Activated CD8-positive, alpha-beta T cell treated with anti-CD3 and anti-CD28 coated beads, Interleukin-2, amount 10 ng/mL, durations not matched to agents 7 days and 5 days (primary cell): ENCODE measurements at regions not wholly inside any gene's neighbourhood (a gene's known extent, or its start where the extent isn't known, plus 50 kb on each side); places are given as distances from the start of the nearest gene placed in this dataset.
"Not testable (repeated sequence)": the region's sequence is repeated elsewhere in the genome, so short reads cannot be mapped to it uniquely, and the experiment has no call there.

Experiments used
- ATAC-seq: fragments of 150-1000 bp; cut with Tn5 transposase; one replicate; pipeline ENCODE4 v1.10.0; 2021; ENCODE audit warnings: moderate library complexity
- CTCF ChIA-PET: fragments of 350-600 bp; sonication (Branson Sonifier 250); formaldehyde crosslinking; loops from one replicate; lab custom pipeline; 2021; ENCODE audit warnings: antibody characterized with exemption; lab: Charles Lee
- POLR2A ChIA-PET: fragments of 350-600 bp; sonication (Branson Sonifier 250); formaldehyde crosslinking; loops from one replicate; lab custom pipeline; 2021; ENCODE audit warnings: antibody characterized with exemption; lab: Charles Lee
- DNase-seq: peaks from one replicate; pipeline ENCODE4 v3.0.0-alpha.2; 2020
- H3K27ac Mint-ChIP-seq: one replicate; pipeline ENCODE4 v1.8.0; 2021; ENCODE audit warnings: mild to moderate bottlenecking, mixed read lengths
- H3K27me3 Mint-ChIP-seq: one replicate; pipeline ENCODE4 v1.8.0; 2021; ENCODE audit warnings: low read depth, mixed read lengths
- H3K36me3 Mint-ChIP-seq: one replicate; pipeline ENCODE4 v1.8.0; 2021; ENCODE audit warnings: low read depth, mixed read lengths
- H3K4me1 Mint-ChIP-seq: one replicate; pipeline ENCODE4 v1.8.0; 2021; ENCODE audit warnings: low read depth, mixed read lengths
- H3K4me3 Mint-ChIP-seq: one replicate; pipeline ENCODE4 v1.8.0; 2021; ENCODE audit warnings: mild to moderate bottlenecking, mixed read lengths
- H3K9me3 Mint-ChIP-seq: one replicate; pipeline ENCODE4 v1.8.0; 2022; ENCODE audit warnings: mixed read lengths; ENCODE audit not compliant: insufficient read depth

DNA sequence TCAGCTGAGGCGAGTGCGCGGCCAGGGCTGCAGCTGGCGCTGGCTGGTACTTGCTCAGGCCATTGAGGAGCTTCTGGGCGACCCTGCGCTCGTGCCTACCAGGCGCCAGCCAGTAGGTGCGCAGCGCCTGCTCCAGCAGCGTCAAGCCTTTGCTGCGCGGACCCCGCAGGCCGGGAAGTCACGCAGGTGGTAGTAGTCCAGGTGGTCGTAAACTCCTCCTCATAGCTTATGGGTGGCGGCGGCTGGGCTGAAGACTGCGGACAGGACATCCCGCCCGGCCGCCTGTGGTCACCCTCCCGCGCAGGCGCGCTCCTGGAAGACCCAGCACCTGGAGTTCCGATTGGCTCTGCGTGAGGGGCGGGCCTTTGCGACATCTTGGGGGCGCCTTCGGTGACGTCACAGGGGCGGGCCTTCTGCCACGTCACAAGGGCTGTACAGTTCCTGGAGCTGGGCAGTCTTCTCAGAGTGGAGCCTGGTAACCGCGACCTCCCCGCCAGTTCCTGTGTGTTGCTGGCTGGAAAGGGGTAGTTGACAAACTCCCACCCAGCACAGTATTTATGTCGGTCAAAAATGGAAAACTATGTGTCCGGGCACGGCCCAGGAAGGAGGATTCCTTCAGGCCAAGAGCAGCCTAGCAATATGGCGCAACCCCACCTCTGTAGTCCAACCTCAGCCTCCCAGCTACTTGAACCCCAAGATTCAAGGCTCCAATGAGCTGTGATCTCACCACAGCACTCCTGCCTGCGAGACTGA, 102.2 kb upstream of the VKORC1L1 start:
- Mint-ChIP-seq H3K27ac (peak overlapping the region; percentile 94), H3K4me3 (peak overlapping the region; percentile 87)
- H3K27me3 Mint-ChIP-seq, H3K36me3 Mint-ChIP-seq, H3K9me3 Mint-ChIP-seq, H3K4me1 Mint-ChIP-seq: not testable (repeated sequence)
- ChIA-PET CTCF (interaction anchor here (1.0 kb wide), 1 partner anchor 69 kb away, joined by 4 read pairs; no protein-coding TSS in a partner anchor), POLR2A (interaction anchor here (0.8 to 1.2 kb wide), 2 partner anchors 19 to 140 kb away, joined by 4 read pairs; no protein-coding TSS in a partner anchor)
- peak; percentile 94 for ATAC-seq
- DNase-seq, result peak; percentile 96

DNA sequence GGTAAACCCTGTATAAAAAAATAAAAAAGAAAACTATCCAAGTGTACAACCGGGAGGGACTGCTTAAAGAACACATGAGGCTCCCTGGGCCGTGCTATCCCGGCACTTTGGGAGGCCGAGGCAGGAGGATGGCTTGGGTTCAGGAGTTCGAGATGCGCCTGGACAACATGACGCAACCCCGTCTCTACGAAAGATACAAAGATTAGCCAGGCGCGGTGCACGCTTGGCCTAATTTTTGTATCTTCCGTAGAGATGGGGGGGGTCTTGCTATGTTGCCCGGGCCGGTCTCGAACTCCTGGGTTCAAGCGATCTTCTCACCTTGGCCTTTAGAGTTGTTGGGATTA, 101.7 kb upstream of the VKORC1L1 start:
- POLR2A ChIA-PET, H3K36me3 Mint-ChIP-seq, ATAC-seq, H3K9me3 Mint-ChIP-seq, H3K27me3 Mint-ChIP-seq, DNase-seq, H3K4me1 Mint-ChIP-seq: not testable (repeated sequence)
- CTCF ChIA-PET, result interaction anchor here (1.0 kb wide), 1 partner anchor 68 kb away, joined by 4 read pairs; no protein-coding TSS in a partner anchor
- Mint-ChIP-seq H3K4me3 (peak overlapping the region; percentile 87), H3K27ac (peak overlapping the region; percentile 94)

DNA sequence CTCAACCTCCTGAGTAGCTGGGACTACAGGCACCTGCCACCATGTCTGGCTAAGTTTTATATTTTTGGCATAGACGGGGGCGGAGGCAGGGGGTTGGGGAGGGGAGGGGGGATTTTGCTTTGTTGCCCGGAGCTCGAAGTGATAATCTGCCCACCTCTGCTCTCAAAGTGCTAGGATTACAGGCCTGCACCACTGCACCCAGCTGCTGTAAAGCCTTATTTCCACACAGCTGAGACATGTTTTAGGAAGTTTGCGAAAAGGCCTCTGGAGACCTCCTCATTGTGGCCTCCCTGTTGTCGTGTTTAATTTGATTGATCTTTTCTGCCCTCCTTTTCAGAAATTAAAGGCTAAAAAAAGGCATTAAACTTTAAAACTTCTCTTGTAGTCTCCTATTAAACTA, 96.2 kb upstream of the VKORC1L1 start:
- H3K9me3 Mint-ChIP-seq, ATAC-seq, H3K4me1 Mint-ChIP-seq, POLR2A ChIA-PET, H3K27ac Mint-ChIP-seq, H3K36me3 Mint-ChIP-seq, H3K27me3 Mint-ChIP-seq, DNase-seq, CTCF ChIA-PET, H3K4me3 Mint-ChIP-seq: not testable (repeated sequence)

DNA sequence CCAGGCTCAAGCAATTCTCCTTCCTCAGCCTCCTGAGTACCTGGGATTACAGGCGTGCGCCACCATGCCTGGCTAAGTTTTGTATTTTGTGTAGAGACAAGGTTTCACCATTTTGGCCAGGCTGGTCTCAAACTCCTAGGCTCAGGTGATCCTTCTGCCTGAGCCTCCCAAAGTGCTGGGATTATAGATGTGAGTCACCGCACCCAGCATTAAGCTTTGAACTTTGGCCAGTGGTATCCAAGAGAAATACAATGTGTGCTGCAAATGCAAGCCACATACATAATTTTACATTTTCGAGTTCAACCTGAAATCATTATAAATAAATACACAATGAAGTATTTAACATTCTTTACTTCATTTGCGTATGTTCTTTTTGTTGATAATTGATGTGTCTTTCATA, 82.9 kb upstream of the VKORC1L1 start:
- H3K4me3 Mint-ChIP-seq, H3K9me3 Mint-ChIP-seq, POLR2A ChIA-PET, H3K36me3 Mint-ChIP-seq, DNase-seq, ATAC-seq, H3K27ac Mint-ChIP-seq, CTCF ChIA-PET, H3K27me3 Mint-ChIP-seq, H3K4me1 Mint-ChIP-seq: not testable (repeated sequence)

DNA sequence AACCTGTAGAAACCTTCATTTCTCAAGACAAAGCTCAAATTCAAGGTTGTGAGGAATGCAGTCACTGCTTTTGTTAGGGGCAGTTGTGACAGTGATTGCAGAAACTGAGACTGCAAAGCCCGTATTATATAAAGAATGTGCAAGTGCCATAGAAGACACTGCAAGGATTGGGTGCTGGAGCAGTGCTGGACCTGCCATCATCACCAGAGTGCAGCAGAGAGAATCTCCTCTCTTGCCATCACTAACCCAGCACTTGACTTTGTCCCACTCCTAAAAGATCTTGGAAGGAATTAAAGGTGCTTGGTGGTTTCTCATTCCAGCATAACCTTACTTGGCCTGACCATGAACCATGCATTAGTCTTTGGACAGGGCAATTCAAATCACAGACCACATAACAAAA, 81.1 kb upstream of the VKORC1L1 start:
- POLR2A ChIA-PET, H3K36me3 Mint-ChIP-seq, CTCF ChIA-PET, H3K4me3 Mint-ChIP-seq, H3K4me1 Mint-ChIP-seq, H3K9me3 Mint-ChIP-seq, DNase-seq, H3K27ac Mint-ChIP-seq, ATAC-seq, H3K27me3 Mint-ChIP-seq: not testable (repeated sequence)

DNA sequence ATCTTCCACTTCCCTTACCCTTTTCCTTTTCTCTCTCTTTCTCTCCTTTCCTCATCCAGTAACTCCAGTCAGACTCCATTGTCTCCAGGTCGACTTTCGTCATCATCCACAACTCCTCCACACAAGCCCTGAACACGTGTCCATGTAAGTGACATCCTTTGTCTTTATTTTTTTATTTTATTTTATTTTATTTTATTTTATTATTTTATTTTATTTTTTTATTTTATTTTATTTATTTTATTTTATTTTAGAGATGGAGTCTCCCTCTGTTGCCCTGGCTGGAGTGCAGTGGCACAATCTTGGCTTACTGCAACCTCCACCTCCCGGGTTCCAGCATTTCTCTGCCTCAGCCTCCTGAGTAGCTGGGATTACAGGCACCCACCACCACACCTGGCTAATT, 80.1 kb upstream of the VKORC1L1 start:
- H3K36me3 Mint-ChIP-seq, CTCF ChIA-PET, H3K4me3 Mint-ChIP-seq, DNase-seq, ATAC-seq, H3K4me1 Mint-ChIP-seq, H3K9me3 Mint-ChIP-seq, H3K27ac Mint-ChIP-seq, H3K27me3 Mint-ChIP-seq, POLR2A ChIA-PET: not testable (repeated sequence)

DNA sequence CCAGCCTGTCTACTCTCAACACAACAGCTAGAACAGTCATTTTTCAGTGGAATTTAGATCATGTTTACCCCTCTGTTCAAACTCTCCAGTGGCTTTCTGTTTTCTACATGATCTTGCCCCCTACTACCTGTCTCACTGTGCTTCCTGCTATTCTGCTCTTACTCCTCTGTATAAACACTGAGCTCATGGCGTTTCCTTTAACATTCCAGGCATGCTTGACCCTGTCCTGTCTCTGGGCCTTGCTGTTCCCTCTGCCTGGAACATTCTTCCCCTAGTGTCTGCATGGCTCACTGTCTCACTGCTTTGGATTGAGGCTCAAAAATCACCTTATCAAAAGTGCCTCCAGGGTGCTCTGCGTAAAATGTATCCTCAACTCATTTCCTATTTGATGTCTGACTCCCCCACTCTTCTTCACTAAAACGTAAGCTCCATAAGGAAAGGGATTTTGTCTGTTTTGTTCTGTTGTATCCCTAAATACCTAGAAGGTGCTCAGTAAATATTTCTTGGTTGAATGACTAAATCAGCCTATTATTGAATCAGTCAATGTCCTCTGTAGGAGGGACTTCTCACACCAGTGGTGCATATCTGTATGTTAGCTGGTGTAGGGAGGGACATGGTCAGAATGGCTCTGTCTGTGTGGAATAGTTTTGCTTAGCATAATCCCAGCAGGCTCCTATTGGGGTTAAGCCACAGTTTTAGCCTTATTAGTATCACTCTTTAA, 78.0 kb upstream of the VKORC1L1 start:
- H3K27ac Mint-ChIP-seq, H3K36me3 Mint-ChIP-seq, CTCF ChIA-PET, H3K4me3 Mint-ChIP-seq, ATAC-seq, POLR2A ChIA-PET, H3K27me3 Mint-ChIP-seq, H3K9me3 Mint-ChIP-seq, DNase-seq: not testable (repeated sequence)
- peaks cover 16% of the 10 kb centered on the region for H3K4me1 Mint-ChIP-seq

DNA sequence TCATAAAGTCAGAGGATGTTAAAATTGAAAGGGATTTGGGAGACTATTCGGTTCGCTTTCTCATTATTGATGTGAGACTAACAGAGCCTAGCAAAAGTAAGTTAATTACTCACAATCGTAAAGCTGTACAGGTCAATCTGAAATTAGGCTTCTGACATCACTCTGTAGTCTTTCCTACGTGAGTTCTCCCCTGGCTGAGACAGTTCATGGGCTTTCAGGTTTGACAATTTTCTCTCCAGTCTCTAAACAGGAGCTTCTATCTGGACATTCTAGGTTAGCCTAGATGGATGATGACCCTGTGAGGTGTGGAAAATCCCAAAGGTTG, 77.5 kb upstream of the VKORC1L1 start:
- CTCF ChIA-PET, H3K27ac Mint-ChIP-seq, H3K4me3 Mint-ChIP-seq, POLR2A ChIA-PET, H3K9me3 Mint-ChIP-seq, DNase-seq, H3K27me3 Mint-ChIP-seq, ATAC-seq, H3K36me3 Mint-ChIP-seq: not testable (repeated sequence)
- H3K4me1 Mint-ChIP-seq, result peaks cover 16% of the 10 kb centered on the region

DNA sequence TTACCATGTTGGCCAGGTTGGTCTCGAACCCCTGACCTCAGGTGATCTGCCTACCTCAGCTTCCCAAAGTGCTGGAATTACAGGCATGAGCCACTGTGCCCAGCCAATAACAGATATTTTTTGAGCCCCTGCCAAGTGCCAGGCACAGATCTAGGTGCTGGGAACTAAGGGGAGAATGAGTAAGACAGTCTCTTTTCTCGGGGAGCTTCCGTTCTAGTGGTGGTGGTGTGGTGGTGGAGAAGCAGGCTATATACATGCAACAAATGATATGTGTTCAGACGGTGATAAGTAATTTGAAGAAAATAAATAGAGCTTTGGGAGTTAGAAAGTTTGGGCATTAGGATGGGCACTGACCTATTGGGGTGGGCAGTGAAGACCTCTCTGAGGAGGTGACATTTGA, 76.7 kb upstream of the VKORC1L1 start:
- Mint-ChIP-seq H3K36me3 (peaks cover 7% of the 10 kb centered on the region), H3K4me3 (no peak overlapping the region), H3K9me3 (no peaks in the 10 kb centered on the region), H3K27me3 (no peaks in the 10 kb centered on the region), H3K4me1 (peaks cover 16% of the 10 kb centered on the region), H3K27ac (no peak overlapping the region)
- DNase-seq (no peak), ATAC-seq (no peak)
- POLR2A ChIA-PET, result no interaction called here
- CTCF ChIA-PET, result no interaction called here

DNA sequence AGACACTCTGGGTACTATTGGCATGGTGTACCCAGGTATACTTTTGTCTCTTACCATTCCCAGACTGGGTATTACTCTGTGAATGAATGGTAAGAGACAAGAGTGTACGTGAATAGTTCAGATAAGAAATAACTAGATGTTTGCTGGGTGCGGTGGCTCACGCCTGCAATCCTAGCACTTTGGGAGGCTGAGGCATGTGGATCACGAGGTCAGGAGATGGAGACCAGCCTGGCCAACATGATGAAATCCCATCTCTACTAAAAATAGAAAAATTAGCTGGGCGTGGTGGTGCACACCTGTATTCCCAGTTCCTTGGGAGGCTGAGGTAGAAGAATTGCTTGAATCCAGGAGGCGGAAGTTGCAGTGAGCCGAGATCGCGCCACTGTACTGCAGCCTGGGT, 75.8 kb upstream of the VKORC1L1 start:
- H3K27ac Mint-ChIP-seq, DNase-seq, H3K9me3 Mint-ChIP-seq, H3K36me3 Mint-ChIP-seq, POLR2A ChIA-PET, H3K4me3 Mint-ChIP-seq, ATAC-seq, H3K27me3 Mint-ChIP-seq, CTCF ChIA-PET: not testable (repeated sequence)
- peaks cover 16% of the 10 kb centered on the region for H3K4me1 Mint-ChIP-seq

DNA sequence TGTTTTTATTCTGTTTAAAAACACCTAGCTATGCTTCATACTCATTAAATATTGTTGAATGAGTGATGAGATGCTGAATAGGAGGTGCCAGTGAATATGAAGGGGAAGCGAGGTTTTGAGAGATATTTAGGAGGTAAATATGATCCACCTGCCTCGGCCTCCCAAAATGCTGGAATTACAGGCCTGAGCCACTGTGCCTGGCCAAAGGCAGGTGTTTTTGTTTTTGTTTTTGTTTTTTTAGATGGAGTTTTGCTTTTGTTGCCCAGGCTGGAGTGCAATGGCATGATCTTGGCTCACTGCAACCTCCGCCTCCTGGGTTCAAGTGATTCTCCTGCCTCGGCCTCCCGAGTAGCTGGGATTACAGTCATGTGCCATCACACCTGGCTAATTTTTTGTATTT, 75.3 kb upstream of the VKORC1L1 start:
- DNase-seq, H3K27me3 Mint-ChIP-seq, H3K4me3 Mint-ChIP-seq, H3K27ac Mint-ChIP-seq, CTCF ChIA-PET, H3K36me3 Mint-ChIP-seq, H3K9me3 Mint-ChIP-seq, ATAC-seq, POLR2A ChIA-PET: not testable (repeated sequence)
- peaks cover 16% of the 10 kb centered on the region for H3K4me1 Mint-ChIP-seq
